SK-N-SH (cell line): ENCODE measurements at regions not wholly inside any gene's neighbourhood (a gene's known extent, or its start where the extent isn't known, plus 50 kb on each side); places are given as distances from the start of the nearest gene placed in this dataset.

Experiments
- CTCF ChIA-PET: fragments of 300-600, 350-600 bp; formaldehyde crosslinking; extraction: SDS; loops from one replicate; lab custom pipeline; 2021; lab: Yijun Ruan, JAX
- POLR2A ChIA-PET: fragments of 350-600 bp; sonication (Branson Sonifier 250); formaldehyde crosslinking; extraction: SDS; loops from one replicate; lab custom pipeline; 2020; ENCODE audit warnings: antibody characterized with exemption, inconsistent platforms; lab: Yijun Ruan, JAX
- DNase-seq: peaks from one replicate; pipeline ENCODE4 v3.0.0; 2012
- H2AFZ ChIP-seq: fragments of 200-600 bp; sonication (generic); 2 replicates; pipeline ENCODE4 v1.8.1; 2016; ENCODE audit warnings: antibody characterized with exemption, mild to moderate bottlenecking, low read depth
- H3F3A ChIP-seq: fragments of 200-600 bp; sonication (generic); replicated peaks from 2 replicates; pipeline ENCODE3; 2016; ENCODE audit warnings: antibody characterized with exemption, mild to moderate bottlenecking; ENCODE audit not compliant: insufficient read depth
- H3K27ac ChIP-seq, 2 experiments: fragments of 200-500 bp in 1 of 2; fragments of 200-600 bp in 1 of 2; sonication (Bioruptor generic) in 1 of 2; sonication (generic), shearing (Covaris generic) in 1 of 2; 2 replicates each; pipeline versions ENCODE4 v1.5.1 to v1.6.1; 2014 to 2016; ENCODE audit warnings: low read depth in 2 of 2, inconsistent platforms in 1 of 2, low read length in 1 of 2, mild to moderate bottlenecking in 1 of 2, mixed read lengths in 1 of 2
- H3K27me3 ChIP-seq: fragments of 200-600 bp; sonication (generic), shearing (Covaris generic); 2 replicates; pipeline ENCODE4 v1.6.1; 2016; ENCODE audit warnings: mixed run types; ENCODE audit not compliant: insufficient read depth
- H3K36me3 ChIP-seq, 2 experiments: fragments of 200-500 bp in 1 of 2; fragments of 200-600 bp in 1 of 2; sonication (Bioruptor generic) in 1 of 2; sonication (generic) in 1 of 2; replicated peaks in 1 of 2; 2 replicates each; pipeline versions ENCODE3 to v1.5.1; 2014 to 2016; ENCODE audit warnings: low read length in 1 of 2, mild to moderate bottlenecking in 1 of 2; ENCODE audit not compliant: insufficient read depth in 2 of 2, control insufficient read depth in 1 of 2
- H3K4me1 ChIP-seq, 2 experiments: fragments of 200-500 bp in 1 of 2; fragments of 200-600 bp in 1 of 2; sonication (Bioruptor generic) in 1 of 2; sonication (generic), shearing (Covaris generic) in 1 of 2; 2 replicates each; pipeline versions ENCODE4 v1.5.1 to v1.6.1; 2014 to 2016; ENCODE audit warnings: low read depth in 1 of 2, low read length in 1 of 2, mixed run types in 1 of 2; ENCODE audit not compliant: insufficient read depth in 2 of 2, control insufficient read depth in 1 of 2
- H3K4me2 ChIP-seq: fragments of 200-600 bp; sonication (generic), shearing (Covaris generic); 2 replicates; pipeline ENCODE4 v1.6.1; 2017; ENCODE audit warnings: mixed run types
- H3K4me3 ChIP-seq, 2 experiments: fragments of 200-500 bp in 1 of 2; fragments of 200-600 bp in 1 of 2; sonication (Bioruptor generic) in 1 of 2; sonication (generic), shearing (Covaris generic) in 1 of 2; 2 replicates each; pipeline versions ENCODE4 v1.5.1 to v1.8.1; 2014 to 2016; ENCODE audit warnings: low read depth in 2 of 2, inconsistent platforms in 1 of 2, low read length in 1 of 2, mild to moderate bottlenecking in 1 of 2, mixed read lengths in 1 of 2, moderate library complexity in 1 of 2
- H3K79me2 ChIP-seq: fragments of 200-600 bp; sonication (generic); 2 replicates; pipeline ENCODE4 v1.8.1; 2017; ENCODE audit warnings: mild to moderate bottlenecking; ENCODE audit not compliant: insufficient read depth
- H3K9ac ChIP-seq: fragments of 200-600 bp; sonication (generic); 2 replicates; pipeline ENCODE4 v1.6.1; 2017; ENCODE audit warnings: mixed run types
- H3K9me2 ChIP-seq: fragments of 200-600 bp; sonication (generic); 2 replicates; pipeline ENCODE4 v1.6.1; 2017; ENCODE audit warnings: mixed run types
- H3K9me3 ChIP-seq: fragments of 200-600 bp; sonication (generic); 2 replicates; pipeline ENCODE4 v1.6.1; 2017; ENCODE audit warnings: mixed run types, mild to moderate bottlenecking, moderate library complexity
- H4K20me1 ChIP-seq: fragments of 200-600 bp; sonication (generic); 2 replicates; pipeline ENCODE4 v1.6.1; 2017; ENCODE audit warnings: mild to moderate bottlenecking, mixed run types; ENCODE audit not compliant: insufficient read depth
- CHD2 ChIP-seq: fragments of 150-350 bp; IDR thresholded peaks from 2 replicates; pipeline ENCODE4 v1.6.1; 2018; ENCODE audit warnings: low read length; ENCODE audit not compliant: partially characterized antibody
- ELF1 ChIP-seq: IDR thresholded peaks from 2 replicates; pipeline ENCODE4 v1.4.0; 2012
- EZH2phosphoT487 ChIP-seq: fragments of 200-600 bp; sonication (generic); IDR thresholded peaks from 2 replicates; pipeline ENCODE4 v1.6.1; 2017; ENCODE audit warnings: low read depth, mixed run types, mild to moderate bottlenecking, antibody characterized with exemption, moderate library complexity, borderline replicate concordance
- FOSL2 ChIP-seq: IDR thresholded peaks from 2 replicates; pipeline ENCODE4 v1.4.0; 2012; ENCODE audit warnings: low read depth, mild to moderate bottlenecking, moderate library complexity, borderline replicate concordance
- FOXJ3 ChIP-seq: sonication (generic); formaldehyde crosslinking; IDR thresholded peaks from 2 replicates; pipeline ENCODE4 v1.5.1; 2020; ENCODE audit warnings: mild to moderate bottlenecking, missing genetic modification reagents
- FOXM1 ChIP-seq: IDR thresholded peaks from 2 replicates; pipeline ENCODE4 v1.4.0; 2012; ENCODE audit warnings: low read depth, mild to moderate bottlenecking
- GABPA ChIP-seq: IDR thresholded peaks from 2 replicates; pipeline ENCODE4 v1.4.0; 2012; ENCODE audit warnings: low read depth, mild to moderate bottlenecking
- JUND ChIP-seq: IDR thresholded peaks from 2 replicates; pipeline ENCODE4 v1.4.0; 2012
- MXI1 ChIP-seq: IDR thresholded peaks from 2 replicates; pipeline ENCODE4 v1.6.1; 2012; ENCODE audit warnings: mild to moderate bottlenecking, low read depth, low read length, improper control_type of control experiment
- NFIC ChIP-seq: IDR thresholded peaks from 2 replicates; pipeline ENCODE4 v1.4.0; 2012; ENCODE audit warnings: borderline replicate concordance
- NRF1 ChIP-seq: IDR thresholded peaks from 2 replicates; pipeline ENCODE4 v1.6.1; 2012; ENCODE audit warnings: low read depth, mild to moderate bottlenecking, low read length
- RAD21 ChIP-seq: IDR thresholded peaks from 2 replicates; pipeline ENCODE4 v1.6.1; 2012; ENCODE audit warnings: mild to moderate bottlenecking, low read length
- RFX5 ChIP-seq: IDR thresholded peaks from 2 replicates; pipeline ENCODE4 v1.6.1; 2012; ENCODE audit warnings: mild to moderate bottlenecking, improper control_type of control experiment, low read length
- SMC3 ChIP-seq: IDR thresholded peaks from 2 replicates; pipeline ENCODE4 v1.6.1; 2012; ENCODE audit warnings: low read depth, low read length, improper control_type of control experiment
- TCF12 ChIP-seq: IDR thresholded peaks from 2 replicates; pipeline ENCODE4 v1.4.0; 2012
- TEAD4 ChIP-seq: IDR thresholded peaks from 2 replicates; pipeline ENCODE4 v1.4.0; 2012; ENCODE audit warnings: mild to moderate bottlenecking, borderline replicate concordance; ENCODE audit not compliant: insufficient read depth
- USF1 ChIP-seq: IDR thresholded peaks from 2 replicates; pipeline ENCODE4 v1.4.0; 2012; ENCODE audit warnings: low read depth, borderline replicate concordance
- USF2 ChIP-seq: fragments of 150-350 bp; IDR thresholded peaks from 2 replicates; pipeline ENCODE4 v1.6.1; 2017; ENCODE audit warnings: antibody characterized with exemption, low read length, low read depth, borderline replicate concordance
- WGBS: methylation state at CpG from one replicate; pipeline ENCODE4 v1.1.6; 2017; ENCODE audit warnings: low lambda C conversion rate; 5-methylcytosine and 5-hydroxymethylcytosine counted together
- TF ChIP-seq, protein P1 (sequence below): IDR thresholded peaks from 2 replicates; pipeline ENCODE4; 2012
- TF ChIP-seq, protein P2 (sequence below): fragments of 150-350 bp; IDR thresholded peaks from 2 replicates; pipeline ENCODE4 v1.6.1; 2016; ENCODE audit warnings: mild to moderate bottlenecking, low read depth, low read length

DNA sequence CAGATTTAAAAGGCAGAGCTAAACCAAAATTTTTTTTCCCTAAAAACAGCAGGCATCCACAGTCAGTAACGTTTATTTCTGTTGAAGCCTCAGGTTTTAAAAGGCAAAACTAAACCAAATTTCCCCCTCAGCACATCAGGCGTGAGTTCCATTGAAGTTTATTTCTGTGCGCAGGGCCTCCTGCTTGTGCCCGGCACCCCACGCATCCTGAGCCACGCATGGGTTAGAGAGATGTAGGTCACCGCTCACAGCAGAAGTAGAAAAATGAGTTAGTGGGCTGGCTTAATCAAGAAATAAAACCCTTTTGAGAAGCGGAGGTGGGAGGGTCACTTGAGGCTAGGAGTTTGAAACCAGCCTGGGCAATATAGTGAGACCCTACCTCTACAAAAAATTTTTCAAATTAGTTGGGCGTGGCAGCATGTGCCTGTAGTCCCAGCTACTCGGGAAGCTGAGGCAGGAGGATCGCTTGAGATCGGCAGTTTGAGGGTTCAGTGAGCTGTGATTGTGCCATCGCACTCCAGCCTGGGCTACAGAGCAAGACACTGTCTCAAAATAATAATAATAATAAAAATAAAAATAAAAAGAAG lies 75.6 kb upstream of the SPIN1 start:
- no peaks in the 10 kb centered on the region for H3K79me2 ChIP-seq
- no peaks in the 10 kb centered on the region for H3K36me3 ChIP-seq
- no peak for TF ChIP-seq USF2
- no peak for TF ChIP-seq SMC3
- no peak for TF ChIP-seq USF1
- no peak for TF ChIP-seq ELF1
- TF ChIP-seq FOXJ3 (CRISPR knock-in tag), result no peak
- TF ChIP-seq RAD21, result no peak
- no peak for TF ChIP-seq JUND
- no peak for TF ChIP-seq GABPA
- TF ChIP-seq EZH2phosphoT487, result no peak
- no peak for TF ChIP-seq FOXM1
- no peak for TF ChIP-seq NFIC
- TF ChIP-seq CHD2, result no peak
- no peak for TF ChIP-seq NRF1
- TF ChIP-seq, protein P1, sequence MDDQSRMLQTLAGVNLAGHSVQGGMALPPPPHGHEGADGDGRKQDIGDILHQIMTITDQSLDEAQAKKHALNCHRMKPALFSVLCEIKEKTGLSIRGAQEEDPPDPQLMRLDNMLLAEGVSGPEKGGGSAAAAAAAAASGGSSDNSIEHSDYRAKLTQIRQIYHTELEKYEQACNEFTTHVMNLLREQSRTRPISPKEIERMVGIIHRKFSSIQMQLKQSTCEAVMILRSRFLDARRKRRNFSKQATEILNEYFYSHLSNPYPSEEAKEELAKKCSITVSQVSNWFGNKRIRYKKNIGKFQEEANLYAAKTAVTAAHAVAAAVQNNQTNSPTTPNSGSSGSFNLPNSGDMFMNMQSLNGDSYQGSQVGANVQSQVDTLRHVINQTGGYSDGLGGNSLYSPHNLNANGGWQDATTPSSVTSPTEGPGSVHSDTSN, result no peak
- TF ChIP-seq TEAD4, result no peak
- TF ChIP-seq MXI1, result no peak
- TF ChIP-seq RFX5, result no peak
- TF ChIP-seq, protein P2, sequence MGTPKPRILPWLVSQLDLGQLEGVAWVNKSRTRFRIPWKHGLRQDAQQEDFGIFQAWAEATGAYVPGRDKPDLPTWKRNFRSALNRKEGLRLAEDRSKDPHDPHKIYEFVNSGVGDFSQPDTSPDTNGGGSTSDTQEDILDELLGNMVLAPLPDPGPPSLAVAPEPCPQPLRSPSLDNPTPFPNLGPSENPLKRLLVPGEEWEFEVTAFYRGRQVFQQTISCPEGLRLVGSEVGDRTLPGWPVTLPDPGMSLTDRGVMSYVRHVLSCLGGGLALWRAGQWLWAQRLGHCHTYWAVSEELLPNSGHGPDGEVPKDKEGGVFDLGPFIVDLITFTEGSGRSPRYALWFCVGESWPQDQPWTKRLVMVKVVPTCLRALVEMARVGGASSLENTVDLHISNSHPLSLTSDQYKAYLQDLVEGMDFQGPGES, result no peak
- no peak for TF ChIP-seq TCF12
- TF ChIP-seq FOSL2, result no peak
- ChIA-PET CTCF (interaction anchor here (0.8 kb wide), 1 partner anchor 32 kb away, joined by 3 read pairs; no protein-coding TSS in a partner anchor), POLR2A (no interaction called here)
- no peaks in the 10 kb centered on the region for H3K9me2 ChIP-seq
- H3K27me3 ChIP-seq, result no peaks in the 10 kb centered on the region
- H4K20me1 ChIP-seq, result no peaks in the 10 kb centered on the region
- no peak overlapping the region for H3K27ac ChIP-seq
- H3K4me2 ChIP-seq, result no peak overlapping the region
- H3K4me3 ChIP-seq, result no peak overlapping the region
- DNase-seq, result no peak
- H3K9ac ChIP-seq, result no peak overlapping the region
- no peaks in the 10 kb centered on the region for H3F3A ChIP-seq
- H2AFZ ChIP-seq, result no peak overlapping the region
- no peaks in the 10 kb centered on the region for H3K4me1 ChIP-seq
- H3K9me3 ChIP-seq, result no peaks in the 10 kb centered on the region
- WGBS, result 73% methylated on average over 13 of the region's 13 CpGs
